Gastroesophageal sphincter (tissue), 3 donors: ENCODE measurements at regions not wholly inside any gene's neighbourhood (a gene's known extent, or its start where the extent isn't known, plus 50 kb on each side); places are given as distances from the start of the nearest gene placed in this dataset.

ENCODE experiments used
- POLR2A ChIP-seq, 2 donors: fragments of 450-650 bp; IDR thresholded peaks; one replicate each; pipeline ENCODE4 v1.6.1; 2017; ENCODE audit warnings: antibody characterized with exemption in 2 of 2, mild to moderate bottlenecking in 2 of 2, moderate library complexity in 1 of 2
- TF ChIP-seq, protein P1 (sequence below), 4 experiments: fragments of 200-600 bp in 2 of 4; fragments of 450-650 bp in 2 of 4; sonication (generic) in 1 of 4; IDR thresholded peaks; one replicate each; pipeline ENCODE4 v1.5.1; 2017 to 2019; ENCODE audit warnings: antibody characterized with exemption in 4 of 4, mild to moderate bottlenecking in 2 of 4, moderate library complexity in 2 of 4

DNA sequence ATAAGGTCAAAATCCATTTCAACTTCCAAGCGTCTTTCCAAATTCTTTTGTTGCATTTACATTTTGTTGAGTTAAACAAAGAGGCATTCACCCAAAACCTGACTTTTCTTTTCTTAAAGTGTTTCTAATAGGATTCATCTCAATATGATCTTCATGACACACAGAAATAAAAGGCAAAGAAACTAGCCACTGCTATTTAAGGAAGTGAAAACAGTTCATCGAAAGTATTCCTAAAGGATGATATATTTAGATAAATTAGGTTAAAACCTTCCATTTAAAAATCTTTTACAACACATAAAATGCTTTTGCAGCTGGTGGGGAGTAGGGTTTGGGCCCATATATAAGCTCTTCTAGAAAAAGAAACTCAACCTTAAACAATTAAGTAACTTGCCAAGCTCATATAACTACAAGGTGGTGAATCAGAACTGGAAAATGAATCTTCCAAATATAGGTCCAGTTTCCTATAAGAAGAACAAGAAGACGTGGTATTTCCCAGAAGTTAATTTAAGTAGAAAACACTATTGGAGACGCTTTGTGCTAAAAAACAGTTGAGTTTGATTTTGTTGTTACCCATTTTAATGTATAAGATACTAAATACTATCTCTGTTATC, 336.0 kb upstream of the HNRNPA3 start:
- TF ChIP-seq, protein P1, sequence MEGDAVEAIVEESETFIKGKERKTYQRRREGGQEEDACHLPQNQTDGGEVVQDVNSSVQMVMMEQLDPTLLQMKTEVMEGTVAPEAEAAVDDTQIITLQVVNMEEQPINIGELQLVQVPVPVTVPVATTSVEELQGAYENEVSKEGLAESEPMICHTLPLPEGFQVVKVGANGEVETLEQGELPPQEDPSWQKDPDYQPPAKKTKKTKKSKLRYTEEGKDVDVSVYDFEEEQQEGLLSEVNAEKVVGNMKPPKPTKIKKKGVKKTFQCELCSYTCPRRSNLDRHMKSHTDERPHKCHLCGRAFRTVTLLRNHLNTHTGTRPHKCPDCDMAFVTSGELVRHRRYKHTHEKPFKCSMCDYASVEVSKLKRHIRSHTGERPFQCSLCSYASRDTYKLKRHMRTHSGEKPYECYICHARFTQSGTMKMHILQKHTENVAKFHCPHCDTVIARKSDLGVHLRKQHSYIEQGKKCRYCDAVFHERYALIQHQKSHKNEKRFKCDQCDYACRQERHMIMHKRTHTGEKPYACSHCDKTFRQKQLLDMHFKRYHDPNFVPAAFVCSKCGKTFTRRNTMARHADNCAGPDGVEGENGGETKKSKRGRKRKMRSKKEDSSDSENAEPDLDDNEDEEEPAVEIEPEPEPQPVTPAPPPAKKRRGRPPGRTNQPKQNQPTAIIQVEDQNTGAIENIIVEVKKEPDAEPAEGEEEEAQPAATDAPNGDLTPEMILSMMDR (IDR thresholded peaks at IDR 0.05) = no peak
- TF ChIP-seq POLR2A (IDR thresholded peaks at IDR 0.05) = no peak
